ENCODE measurements at regions not wholly inside any gene's neighbourhood (a gene's known extent, or its start where the extent isn't known, plus 50 kb on each side); places are given as distances from the start of the nearest gene placed in this dataset.

- TF ChIP-seq CTCF (IDR thresholded peaks at IDR 0.05) (no peak), POLR2A (IDR thresholded peaks at IDR 0.05) (no peak), EP300 (IDR thresholded peaks at IDR 0.05) (no peak)
These were observed 277.5 kb downstream of the PBX3 start for GRCh38 chr9:126024581-126025230.
